HG02623 (cell line): ENCODE measurements at regions not wholly inside any gene's neighbourhood (a gene's known extent, or its start where the extent isn't known, plus 50 kb on each side); places are given as distances from the start of the nearest gene placed in this dataset.

ENCODE experiments used
- ATAC-seq: cut with Tn5 transposase; IDR thresholded peaks from one replicate; pipeline ENCODE4 v1.9.1; 2021; ENCODE audit warnings: moderate library complexity; ENCODE audit not compliant: unreplicated experiment

DNA sequence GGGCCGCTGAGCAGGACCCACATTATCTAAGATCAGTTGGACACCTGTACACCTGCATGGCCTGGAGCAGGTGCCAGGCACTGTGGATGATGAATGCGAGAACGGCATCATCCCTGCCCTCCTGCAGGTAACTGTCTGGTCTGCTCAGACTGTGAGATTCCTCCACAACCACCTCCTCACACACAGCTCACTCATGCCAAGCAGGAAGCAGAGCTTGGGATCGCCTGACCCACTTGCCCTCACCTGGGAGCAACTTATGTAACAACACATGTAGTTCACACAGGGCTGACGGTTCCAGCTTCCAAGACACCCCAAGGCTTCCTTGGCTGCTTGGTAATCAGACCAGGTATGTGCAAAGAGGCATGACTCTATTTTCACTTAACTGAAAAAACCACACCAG is 359.2 kb downstream of the PREX1 start:
- ATAC-seq = no peak

DNA sequence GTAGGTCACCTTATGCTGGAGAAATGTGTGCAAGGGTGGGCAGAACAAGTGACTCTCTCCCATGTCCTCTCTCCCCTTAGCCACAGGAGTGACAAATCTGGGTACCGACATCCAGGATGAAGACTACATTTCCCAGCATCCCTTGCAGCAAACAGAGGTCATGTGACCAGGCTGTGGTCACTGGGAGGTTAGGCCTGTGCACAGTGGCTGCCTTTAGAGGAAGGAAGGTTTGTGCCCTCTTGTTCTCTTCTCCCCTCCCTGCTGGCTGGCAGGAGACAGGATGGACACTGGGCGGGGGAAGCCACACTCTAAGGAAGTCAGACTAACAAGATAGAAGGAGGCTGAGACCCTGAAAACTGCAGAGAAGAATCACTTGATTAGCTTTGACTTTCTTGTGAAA is 360.2 kb downstream of the PREX1 start:
- no peak for ATAC-seq

DNA sequence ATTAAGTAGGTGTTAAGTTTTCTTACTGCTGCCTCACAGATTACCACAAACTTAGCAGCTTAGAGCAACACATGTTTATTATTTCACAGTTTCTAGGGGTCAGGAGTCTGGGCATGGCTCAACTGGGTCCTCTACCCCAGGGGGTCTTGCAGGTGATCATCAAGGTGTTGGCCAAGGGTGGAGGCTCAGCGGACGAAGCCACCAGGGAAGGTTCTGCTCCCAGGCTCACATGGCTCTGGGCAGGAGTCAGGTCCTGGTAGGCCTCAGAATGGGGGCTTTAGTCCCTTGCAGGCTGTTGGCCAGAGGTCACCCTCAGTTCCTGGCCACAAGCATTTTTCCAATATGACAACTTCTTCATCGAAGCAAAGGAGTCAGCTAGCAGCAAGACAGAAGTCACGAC is 362.5 kb downstream of the PREX1 start:
- ATAC-seq = no peak

DNA sequence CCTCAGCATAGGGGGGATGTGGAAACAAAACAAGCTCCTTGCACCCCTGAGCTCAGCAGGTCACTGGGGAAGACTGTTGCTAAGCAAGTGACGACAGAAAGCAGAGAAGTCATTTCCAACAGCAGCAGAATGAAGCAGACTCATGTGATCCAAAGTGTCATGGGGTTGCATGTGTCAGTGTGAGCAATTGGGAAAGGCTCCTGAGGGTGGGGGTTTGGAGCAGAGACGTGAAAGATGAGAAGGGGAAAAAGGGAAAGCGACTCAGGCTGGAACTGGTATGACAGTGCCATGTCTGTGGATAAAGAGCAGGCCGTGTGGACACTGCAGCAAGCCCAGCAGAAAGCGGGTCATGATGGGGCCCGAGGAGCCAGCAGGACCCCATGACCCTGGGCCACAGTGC is 363.9 kb downstream of the PREX1 start:
- ATAC-seq = no peak

DNA sequence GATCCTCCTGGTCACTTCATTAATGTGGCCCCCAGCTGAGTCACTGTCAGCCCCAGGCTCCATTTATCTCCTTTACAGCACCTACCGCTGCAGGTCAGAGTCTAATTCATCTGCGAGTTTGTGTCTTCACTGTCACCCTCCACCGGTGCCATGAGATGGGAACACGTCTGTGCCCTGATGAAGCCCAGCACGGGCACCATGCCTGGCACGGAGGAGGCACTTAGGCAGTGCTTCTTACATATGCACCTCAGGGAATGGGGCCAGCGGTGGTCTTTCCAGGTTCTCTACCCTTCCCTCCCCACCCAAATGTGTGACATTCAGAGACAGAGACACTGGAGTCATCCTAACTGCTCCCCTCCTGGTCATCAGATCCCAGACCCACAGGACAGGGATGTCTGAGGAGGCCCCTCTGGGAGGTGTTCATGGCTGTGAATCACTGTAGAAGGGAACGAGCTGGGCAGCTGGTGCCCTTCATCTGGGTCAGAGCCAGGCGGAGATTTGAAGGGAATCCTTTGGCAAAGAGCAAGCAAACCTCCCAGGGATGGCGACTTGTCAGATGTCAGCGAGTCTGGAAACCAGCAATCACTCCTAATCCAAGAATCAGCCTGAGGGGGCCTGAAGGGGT is 364.6 kb downstream of the PREX1 start:
- ATAC-seq = no peak

DNA sequence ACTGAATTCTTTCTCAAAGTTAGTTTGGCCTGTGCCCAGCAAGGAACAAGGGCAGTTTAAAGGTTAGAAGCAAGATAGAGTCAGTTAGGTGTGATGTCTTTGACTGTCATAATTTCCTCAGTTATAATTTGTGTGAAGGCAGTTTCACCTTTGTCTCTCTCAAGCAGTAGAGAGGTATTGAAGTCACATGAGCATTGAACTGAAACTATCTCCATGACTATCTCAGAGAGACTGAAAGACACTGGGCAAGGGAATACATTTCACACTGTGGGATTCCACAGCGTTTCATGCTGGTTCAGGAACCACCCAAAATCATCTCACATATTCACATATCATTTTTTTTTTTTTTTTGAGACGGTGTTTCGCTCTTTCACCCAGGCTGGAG is 366.1 kb downstream of the PREX1 start:
- no peak for ATAC-seq

DNA sequence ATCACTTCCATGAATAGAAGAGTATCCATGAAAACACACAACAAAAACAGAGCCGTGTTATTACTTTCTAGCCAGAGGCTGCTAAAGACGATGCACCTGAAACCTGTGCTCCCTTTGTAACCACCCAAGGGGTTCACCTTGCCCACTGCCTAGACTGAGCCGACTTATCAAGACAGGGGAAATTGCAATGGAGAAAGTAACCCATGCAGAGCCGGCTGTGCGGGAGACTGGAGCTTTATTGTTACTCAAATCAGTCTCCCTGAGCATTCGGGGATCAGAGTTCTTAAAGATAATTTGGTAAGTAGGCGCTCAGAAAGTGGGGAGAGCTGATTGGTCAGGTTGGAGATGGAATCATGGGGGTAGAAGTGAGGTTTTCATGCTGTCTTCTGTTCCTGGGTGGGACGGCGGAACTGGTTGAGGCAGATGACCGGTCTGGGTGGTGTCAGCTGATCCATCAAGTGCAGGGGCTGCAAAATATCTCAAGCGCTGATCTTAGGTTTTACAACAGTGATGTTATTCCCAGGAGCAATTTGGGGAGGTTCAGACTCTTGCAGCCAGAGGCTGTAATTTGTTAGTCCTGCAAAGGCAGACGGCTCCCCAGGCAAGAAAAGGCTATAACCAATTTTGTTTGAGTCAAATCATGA is 366.6 kb downstream of the PREX1 start:
- no peak for ATAC-seq

DNA sequence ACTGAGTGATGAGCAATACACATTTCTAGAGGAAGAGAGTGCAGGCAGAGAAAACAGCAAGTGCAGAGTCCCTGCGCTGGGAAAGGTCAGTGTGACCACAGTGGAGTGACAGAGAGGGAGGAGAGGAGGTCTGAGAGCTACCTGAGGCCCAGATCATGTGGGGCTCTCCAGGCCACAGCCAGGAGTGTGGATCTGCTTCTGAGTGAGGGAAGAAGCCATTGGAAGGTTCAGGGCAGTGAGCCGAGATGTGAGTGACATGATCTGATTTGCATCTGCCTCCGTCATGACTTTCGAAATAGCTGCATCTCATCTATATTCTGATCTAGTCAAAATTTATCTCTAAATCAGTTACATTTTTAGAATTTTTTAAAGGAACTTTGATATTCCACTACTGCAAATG is 367.1 kb downstream of the PREX1 start:
- no peak for ATAC-seq

DNA sequence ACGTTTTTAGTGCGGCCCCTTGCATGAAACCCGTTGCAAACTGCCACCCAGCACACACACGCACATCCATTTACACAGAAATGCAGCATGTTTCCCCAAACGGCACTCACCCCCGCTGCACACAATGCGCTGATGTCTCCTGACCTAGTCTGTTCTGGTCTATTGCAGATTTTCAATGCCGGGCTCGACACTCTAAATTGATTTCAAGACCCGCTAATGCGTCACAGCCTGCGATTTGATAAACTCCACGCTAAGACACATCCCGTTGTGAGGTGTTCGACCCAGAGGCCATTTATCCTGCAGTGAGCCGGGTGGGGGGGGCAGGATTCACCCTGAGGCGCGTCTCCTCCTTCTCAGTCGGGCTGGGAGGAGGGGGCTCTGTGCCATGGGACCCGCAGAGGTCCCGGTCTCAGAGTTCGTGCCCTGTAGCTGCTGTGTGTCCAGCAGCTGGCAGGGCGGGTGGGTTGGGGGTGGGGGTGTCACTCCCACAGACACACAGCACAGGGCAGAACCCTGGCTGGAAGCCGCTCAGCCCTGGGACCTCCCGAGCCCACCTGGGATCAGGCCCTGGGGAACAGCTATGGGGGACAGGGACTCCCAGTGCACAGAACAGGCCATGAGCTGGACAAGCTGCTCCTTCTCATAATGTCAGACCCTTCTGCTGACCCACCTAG is 367.9 kb downstream of the PREX1 start:
- no peak for ATAC-seq

DNA sequence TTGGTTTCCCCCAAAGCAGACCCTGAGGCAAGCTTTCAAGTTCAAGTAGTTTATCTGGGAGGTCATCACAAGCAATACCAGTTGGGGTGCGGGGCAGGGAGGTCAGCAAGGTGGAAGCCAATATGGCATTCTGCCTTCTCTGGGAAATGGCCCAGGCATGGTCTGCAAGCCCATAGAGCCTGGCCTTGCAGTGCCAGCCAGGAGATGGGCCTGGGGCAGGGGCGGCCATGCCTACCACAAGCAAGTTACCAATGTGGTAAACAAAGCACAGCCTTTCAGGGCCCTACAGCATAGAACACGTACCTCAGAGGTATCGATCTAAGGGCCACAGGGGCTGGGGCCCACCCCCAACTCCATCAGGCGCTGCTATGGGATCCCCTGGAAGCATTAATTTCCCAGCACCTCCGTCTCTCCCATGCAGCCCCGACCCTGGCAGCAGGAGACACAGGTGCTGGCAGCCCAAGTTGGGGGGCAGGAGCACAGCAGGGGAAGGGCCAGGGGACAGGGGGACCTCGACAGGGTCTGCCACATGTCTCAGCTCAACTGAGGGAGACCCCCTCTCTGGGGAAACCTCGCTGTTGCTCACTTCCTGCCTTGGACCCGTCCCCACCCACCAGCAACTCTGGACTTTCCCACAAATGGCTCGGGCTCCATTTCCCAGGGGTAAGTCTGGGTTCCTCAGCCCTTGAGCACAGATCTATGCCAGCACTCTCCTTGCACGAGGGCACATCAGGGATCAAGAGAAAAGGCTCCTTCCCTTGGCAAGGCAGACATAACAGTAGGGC is 369.0 kb downstream of the PREX1 start:
- no peak for ATAC-seq

DNA sequence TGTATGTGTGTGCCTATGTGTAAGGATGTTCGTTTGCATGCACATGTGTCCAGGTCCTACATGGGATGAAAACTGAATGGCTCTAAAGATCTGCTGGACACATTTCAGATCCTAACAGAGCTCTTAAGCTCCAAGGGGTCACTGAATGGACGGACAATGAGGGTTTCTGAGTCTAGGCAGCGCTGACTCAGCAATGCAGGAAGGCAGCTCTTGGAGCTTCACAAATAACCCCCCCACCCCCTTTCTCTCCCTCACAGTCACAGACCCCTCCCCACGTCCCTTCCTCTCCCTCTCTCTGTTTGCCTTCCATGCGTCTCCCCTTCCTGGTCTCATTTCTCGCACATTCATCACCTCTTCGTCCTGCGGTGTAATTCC is 369.8 kb downstream of the PREX1 start:
- no peak for ATAC-seq

DNA sequence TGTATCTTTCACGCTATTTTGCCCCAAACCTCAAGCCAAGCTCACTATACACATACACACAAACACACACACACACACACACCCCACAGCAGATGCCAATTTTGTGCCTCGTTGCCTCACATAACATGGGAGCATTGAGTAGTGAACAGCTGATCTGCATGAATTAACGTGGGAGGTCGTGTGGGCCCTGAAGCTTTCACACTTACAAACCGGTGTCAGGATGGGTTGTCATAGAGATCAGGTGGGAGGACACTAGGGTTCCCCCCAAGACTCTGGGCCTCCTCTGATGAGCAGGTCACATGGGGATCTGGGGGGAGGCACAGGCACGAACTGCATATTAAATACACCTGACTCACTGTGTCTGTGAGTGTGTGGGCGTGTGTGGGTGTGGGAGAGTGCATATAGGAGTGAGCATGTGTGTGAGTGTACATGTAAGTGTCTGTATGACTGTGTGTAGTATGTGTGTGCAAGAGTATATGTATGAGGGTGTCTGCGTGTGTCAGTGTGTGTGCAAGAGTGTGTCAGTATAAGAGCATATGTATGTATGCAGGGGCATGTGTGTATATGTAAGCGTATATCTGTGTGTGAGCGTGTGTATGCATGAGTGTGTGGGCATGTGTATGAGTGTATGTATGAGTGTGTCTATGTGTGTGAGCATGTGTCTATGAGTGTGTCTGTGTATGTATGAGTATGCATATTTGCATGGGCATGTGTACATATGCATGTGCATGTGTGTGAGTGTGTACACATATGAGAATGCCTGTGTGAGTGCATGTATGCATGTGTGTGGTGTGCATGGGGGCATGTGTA is 370.4 kb downstream of the PREX1 start:
- no peak for ATAC-seq

DNA sequence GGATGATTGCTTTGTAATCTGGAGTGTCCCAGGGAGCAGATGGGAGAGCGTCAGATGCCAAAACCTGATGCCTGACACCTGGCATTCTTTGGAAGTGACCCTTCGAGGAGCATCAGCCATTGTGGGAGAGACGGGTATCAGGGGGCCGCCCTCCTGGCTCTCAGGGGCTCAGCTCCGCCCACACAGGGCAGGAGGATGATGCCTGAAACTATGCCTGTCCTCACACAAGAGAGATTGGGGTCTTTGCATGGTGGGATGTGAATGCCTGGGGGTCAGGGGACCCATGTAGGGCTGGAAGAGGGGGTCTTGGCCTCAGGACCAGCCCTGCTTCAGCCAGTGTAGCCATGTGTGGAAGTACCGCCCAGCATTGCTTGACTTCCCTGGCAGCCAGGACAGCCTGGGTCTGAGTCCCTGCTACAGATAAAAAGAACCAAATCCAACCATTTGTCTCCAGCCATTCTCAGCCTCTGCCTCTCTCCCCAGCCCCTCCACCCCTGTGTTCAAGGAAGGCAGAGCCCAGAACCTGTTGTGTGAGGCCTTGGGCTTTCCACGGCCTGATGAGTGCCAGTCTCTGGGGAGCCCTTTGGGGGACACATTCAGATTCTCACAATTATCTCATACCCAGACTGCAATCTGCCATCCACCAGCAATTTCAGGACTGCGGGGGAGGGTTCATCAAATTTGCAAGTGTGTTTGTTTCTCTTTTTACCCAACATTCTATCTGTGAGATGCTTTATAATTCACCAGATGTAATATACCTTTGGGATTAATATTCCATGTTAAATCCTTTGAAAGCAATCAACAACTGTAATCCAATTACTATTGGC is 371.2 kb downstream of the PREX1 start:
- ATAC-seq = no peak

DNA sequence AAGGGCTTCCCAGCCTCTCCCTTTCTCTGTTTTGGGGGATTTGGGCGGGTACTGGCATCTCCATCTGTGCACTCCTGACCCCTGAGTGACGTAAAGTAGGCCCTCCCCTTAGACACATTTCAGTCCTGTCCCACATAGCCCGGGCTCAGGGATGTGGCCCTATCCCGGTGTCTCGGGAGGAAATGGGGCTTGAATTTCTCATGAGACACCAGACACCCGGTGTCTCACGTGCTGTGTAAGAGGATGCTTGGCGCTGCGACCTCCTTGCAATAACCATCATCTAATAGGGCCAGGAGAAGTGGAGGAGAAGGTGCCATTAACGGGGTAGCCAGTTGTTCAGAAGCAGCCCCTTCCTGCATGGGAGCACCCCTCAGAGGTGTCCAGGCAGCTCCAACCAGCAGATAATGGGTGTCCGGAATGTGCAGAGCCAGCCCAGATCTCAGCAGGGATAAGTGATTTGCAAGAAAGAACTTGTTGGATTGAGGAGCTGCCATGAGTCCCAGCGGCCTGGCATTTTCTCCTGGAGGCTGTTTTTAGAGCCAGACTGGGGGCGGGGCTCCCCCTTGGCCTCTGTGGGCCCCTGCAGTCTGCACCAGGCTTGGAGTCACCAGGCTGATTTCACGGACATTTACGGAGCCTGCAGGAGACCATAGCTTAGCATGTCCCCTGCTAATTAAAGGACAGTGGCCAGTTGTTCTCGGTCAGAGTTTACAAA is 372.0 kb downstream of the PREX1 start:
- ATAC-seq = no peak

DNA sequence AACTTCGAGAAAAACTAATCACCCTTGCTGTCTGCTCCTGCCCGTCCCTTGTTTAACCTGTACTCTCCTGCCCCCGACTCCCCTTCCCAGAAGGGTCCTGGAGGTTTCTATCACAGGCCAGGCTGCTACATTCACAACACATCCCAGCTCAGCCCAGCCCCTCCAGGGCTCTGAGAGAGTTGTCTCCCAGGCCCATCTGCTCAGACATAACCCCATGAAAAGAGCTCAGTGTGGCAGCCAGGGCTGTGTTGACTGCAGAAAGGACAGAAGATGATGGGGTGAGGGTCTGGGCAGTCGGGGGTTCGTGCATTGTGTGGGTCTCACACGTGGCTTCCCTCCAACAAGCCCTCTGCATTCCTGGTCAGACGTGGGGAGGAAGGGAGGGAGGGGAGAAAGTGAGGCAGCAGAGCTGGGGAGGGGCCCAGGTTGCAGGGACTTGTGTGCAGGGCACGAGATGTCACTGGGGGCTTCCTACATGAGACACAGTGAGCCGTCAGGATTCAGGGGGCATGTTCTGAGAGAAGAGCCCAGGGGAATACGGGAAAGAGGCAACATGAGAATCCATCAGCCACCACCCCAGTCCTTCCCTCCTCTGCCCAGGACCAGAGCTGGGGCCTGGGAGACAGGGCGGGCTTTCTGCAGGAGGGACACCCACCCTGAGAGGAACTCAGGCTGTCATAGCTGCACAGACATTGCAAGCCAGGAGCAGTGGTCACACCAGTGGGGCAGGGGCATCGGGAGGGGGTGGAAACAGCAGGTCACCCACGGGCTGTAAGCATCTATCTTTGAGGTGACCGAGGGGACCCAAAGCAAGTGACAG is 372.9 kb downstream of the PREX1 start:
- no peak for ATAC-seq

DNA sequence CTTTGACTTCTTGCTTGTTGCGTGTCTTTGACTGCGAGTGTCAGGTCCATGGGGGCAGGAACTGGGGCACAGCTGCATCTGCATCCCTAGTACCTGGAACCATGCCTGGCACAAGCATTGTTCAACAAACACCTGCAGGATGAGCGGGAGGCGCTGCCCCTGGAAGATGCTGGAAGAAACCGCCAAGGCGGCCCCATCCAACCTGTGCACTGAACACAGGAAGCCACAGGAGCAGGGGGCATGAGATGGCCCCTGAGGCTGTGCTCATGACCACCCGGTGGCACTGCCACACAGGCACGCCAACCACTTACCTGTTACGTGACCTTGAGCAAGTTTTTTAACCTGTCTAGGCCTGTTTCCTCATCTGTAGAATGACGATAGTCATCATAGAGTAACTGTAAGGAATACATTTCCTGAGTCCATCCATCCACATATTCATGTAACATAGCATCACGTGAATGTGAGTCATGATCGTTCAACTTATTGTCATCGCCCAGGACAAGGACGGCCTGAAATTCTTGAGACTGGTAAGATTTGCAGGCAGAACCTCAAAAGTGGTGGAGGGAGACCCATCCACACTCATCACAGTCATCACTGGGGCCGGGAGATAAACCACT is 374.2 kb downstream of the PREX1 start:
- ATAC-seq = no peak

DNA sequence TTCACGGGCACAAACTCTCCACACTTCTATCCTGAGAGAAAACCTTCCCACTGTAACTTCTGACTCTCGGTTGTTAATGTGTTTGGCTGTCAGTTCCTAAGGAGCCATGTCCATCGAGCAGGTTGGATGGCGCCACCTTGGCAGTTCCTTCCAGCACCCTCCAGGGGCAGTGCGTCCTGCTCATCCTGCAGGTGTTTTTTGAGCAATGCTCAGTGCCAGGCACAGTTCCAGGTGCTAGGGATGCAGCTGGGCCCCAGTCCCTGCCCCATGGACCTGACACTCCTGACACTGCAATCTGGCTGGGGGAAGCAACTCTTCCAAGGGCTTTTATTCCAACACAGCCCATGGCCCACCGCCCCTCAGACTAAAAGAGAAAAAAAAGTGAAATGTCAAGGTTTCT is 376.4 kb downstream of the PREX1 start:
- no peak for ATAC-seq
